Peyer's patch (tissue), 4 donors: ENCODE measurements at regions not wholly inside any gene's neighbourhood (a gene's known extent, or its start where the extent isn't known, plus 50 kb on each side); places are given as distances from the start of the nearest gene placed in this dataset.

ENCODE experiments used
- DNase-seq, 3 donors: peaks; one replicate each; pipeline ENCODE4 v3.0.0-alpha.2; 2017 to 2019
- H3K27ac ChIP-seq, 4 donors: fragments of 200-600 bp; sonication (generic); one replicate each; pipeline ENCODE4 v1.5.1; 2016 to 2019
- H3K27me3 ChIP-seq, 2 donors: fragments of 200-600 bp; sonication (generic); one replicate each; pipeline ENCODE4 v1.5.1; 2019
- H3K36me3 ChIP-seq, 3 donors: fragments of 200-600 bp; sonication (generic); one replicate each; pipeline ENCODE4 v1.5.1; 2016 to 2019
- H3K4me1 ChIP-seq, 4 donors: fragments of 200-600 bp; sonication (generic); one replicate each; pipeline ENCODE4 v1.5.1; 2016 to 2019
- H3K4me3 ChIP-seq, 4 donors: fragments of 200-600 bp; sonication (generic); 1 replicate in 3 of 4; 2 replicates in 1 of 4; pipeline ENCODE4 v1.5.1; 2016 to 2019; ENCODE audit warnings: mild to moderate bottlenecking in 1 of 4
- H3K9me3 ChIP-seq, 4 donors: fragments of 200-600 bp; sonication (generic); one replicate each; pipeline ENCODE4 v1.5.1; 2016 to 2019; ENCODE audit warnings: mild to moderate bottlenecking in 1 of 4
- CTCF ChIP-seq, 6 experiments: fragments of 450-650 bp in 4 of 6; fragments of 200-600 bp in 2 of 6; sonication (generic) in 1 of 6; IDR thresholded peaks; one replicate each; pipeline ENCODE4 v1.5.1; 2017 to 2019; ENCODE audit warnings: antibody characterized with exemption in 6 of 6, mild to moderate bottlenecking in 3 of 6, moderate library complexity in 1 of 6
- POLR2A ChIP-seq, 2 donors: fragments of 450-650 bp; IDR thresholded peaks; one replicate each; pipeline ENCODE4 v1.5.1; 2017; ENCODE audit warnings: antibody characterized with exemption in 2 of 2, mild to moderate bottlenecking in 2 of 2, moderate library complexity in 2 of 2

DNA sequence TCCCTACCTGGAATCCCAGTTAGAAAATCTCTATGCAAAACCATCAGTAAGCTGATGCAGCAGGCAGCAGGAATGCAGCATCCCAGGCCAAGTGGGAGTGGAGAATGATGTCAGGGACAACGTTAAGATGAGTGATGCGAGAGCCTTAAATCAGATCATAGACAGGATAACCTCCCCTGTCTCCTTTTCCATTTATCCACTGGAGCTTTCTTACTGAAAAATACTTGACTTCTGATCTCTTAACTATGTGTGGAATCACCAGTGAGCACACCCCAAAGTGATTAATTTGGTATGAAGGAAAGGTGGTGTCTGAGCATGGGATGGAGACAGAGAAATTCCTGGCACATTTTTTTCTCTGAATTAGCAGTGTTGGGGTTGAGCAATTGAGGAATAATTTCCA, 98.0 kb downstream of the RND3 start:
- Histone ChIP-seq H3K27me3 (no peaks in the 10 kb centered on the region), H3K4me1 (no peaks in the 10 kb centered on the region), H3K36me3 (no peaks in the 10 kb centered on the region), H3K9me3 (no peaks in the 10 kb centered on the region), H3K27ac (no peak overlapping the region), H3K4me3 (no peak overlapping the region)
- DNase-seq: no peak
- TF ChIP-seq CTCF (IDR thresholded peaks at IDR 0.05): no peak

DNA sequence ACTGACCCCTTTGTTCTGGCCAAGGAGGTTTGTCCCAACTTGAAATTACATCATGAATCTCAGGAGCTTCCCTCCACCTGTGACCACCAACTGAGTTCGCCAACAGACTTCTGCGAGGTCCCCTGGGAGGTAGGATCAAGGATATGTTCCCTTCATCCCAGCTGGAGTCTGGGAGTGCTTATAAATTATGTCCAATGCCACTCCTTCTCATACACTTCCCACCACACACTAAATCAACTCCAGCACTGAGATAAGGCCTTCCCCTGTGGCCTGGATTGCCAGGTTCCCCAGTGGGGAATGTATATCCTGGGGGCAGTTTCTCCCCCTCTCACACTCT, 99.2 kb downstream of the RND3 start:
- Histone ChIP-seq H3K36me3 (no peaks in the 10 kb centered on the region), H3K9me3 (no peaks in the 10 kb centered on the region), H3K4me1 (no peaks in the 10 kb centered on the region), H3K27ac (no peak overlapping the region), H3K27me3 (no peaks in the 10 kb centered on the region), H3K4me3 (no peak overlapping the region)
- TF ChIP-seq CTCF (IDR thresholded peaks at IDR 0.05) (no peak), POLR2A (IDR thresholded peaks at IDR 0.05) (no peak)
- DNase-seq: no peak

GRCh38 chr2:150387586-150388288, 99.7 kb downstream of the RND3 start:
- TF ChIP-seq POLR2A (IDR thresholded peaks at IDR 0.05): no peak
- no peak for TF ChIP-seq CTCF (IDR thresholded peaks at IDR 0.05)
- no peaks in the 10 kb centered on the region for H3K9me3 ChIP-seq
- no peak for DNase-seq
- H3K4me1 ChIP-seq: no peaks in the 10 kb centered on the region
- H3K4me3 ChIP-seq: no peak overlapping the region
- H3K27me3 ChIP-seq: no peaks in the 10 kb centered on the region
- H3K27ac ChIP-seq: no peak overlapping the region
- no peaks in the 10 kb centered on the region for H3K36me3 ChIP-seq

DNA sequence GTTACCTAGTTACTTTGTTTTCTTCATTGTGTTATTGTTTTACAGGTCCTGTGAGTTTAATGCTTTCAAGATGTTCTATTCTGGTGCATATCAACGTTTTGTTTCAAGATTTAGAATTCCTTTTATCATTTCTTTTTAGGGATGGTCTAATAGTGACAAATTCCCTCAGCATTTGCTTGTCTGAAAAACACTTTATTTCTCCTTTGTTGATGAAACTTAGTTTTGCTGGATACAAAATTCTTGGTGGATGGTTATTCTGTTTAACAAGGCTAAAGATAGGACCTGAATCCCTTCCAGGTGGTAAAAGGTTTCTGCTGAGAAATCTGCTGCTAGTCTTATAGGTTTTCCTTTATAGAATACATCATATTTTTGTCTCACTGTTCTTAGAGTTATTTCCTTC, 102.3 kb downstream of the RND3 start:
- H3K9me3 ChIP-seq: no peaks in the 10 kb centered on the region
- no peaks in the 10 kb centered on the region for H3K27me3 ChIP-seq
- no peaks in the 10 kb centered on the region for H3K4me1 ChIP-seq
- TF ChIP-seq CTCF (IDR thresholded peaks at IDR 0.05) (no peak), POLR2A (IDR thresholded peaks at IDR 0.05) (no peak)
- no peak overlapping the region for H3K27ac ChIP-seq
- no peak for DNase-seq
- no peaks in the 10 kb centered on the region for H3K36me3 ChIP-seq
- no peak overlapping the region for H3K4me3 ChIP-seq

GRCh38 chr2:150383587-150383986, 103.9 kb downstream of the RND3 start:
- Histone ChIP-seq H3K27ac (no peak overlapping the region), H3K9me3 (no peaks in the 10 kb centered on the region), H3K4me1 (no peaks in the 10 kb centered on the region), H3K4me3 (no peak overlapping the region), H3K27me3 (no peaks in the 10 kb centered on the region), H3K36me3 (no peaks in the 10 kb centered on the region)
- no peak for TF ChIP-seq POLR2A (IDR thresholded peaks at IDR 0.05)
- TF ChIP-seq CTCF (IDR thresholded peaks at IDR 0.05): no peak
- DNase-seq: no peak

- DNase-seq: no peak
Observed at GRCh38 chr2:150379166-150379565, 108.3 kb downstream of the RND3 start.

More at GRCh38 chr2:150379166-150379565, 108.3 kb downstream of the RND3 start:
- no peaks in the 10 kb centered on the region for H3K9me3 ChIP-seq
- no peak overlapping the region for H3K27ac ChIP-seq
- H3K4me1 ChIP-seq: no peaks in the 10 kb centered on the region
- H3K36me3 ChIP-seq: no peaks in the 10 kb centered on the region
- no peak for TF ChIP-seq CTCF (IDR thresholded peaks at IDR 0.05)
- TF ChIP-seq POLR2A (IDR thresholded peaks at IDR 0.05): no peak
- no peak overlapping the region for H3K4me3 ChIP-seq
- no peaks in the 10 kb centered on the region for H3K27me3 ChIP-seq
